Nucleus accumbens (tissue), 56 donors: ENCODE measurements at regions not wholly inside any gene's neighbourhood (a gene's known extent, or its start where the extent isn't known, plus 50 kb on each side); places are given as distances from the start of the nearest gene placed in this dataset.

Source experiments
- DNase-seq, 56 donors: peaks; one replicate each; lab custom pipeline; 2025; lab: John Stamatoyannopoulos, UW

- DNase-seq: no peak
Observed at GRCh38 chr4:183763990-183764754, 105.1 kb downstream of the TRAPPC11 start.

DNA sequence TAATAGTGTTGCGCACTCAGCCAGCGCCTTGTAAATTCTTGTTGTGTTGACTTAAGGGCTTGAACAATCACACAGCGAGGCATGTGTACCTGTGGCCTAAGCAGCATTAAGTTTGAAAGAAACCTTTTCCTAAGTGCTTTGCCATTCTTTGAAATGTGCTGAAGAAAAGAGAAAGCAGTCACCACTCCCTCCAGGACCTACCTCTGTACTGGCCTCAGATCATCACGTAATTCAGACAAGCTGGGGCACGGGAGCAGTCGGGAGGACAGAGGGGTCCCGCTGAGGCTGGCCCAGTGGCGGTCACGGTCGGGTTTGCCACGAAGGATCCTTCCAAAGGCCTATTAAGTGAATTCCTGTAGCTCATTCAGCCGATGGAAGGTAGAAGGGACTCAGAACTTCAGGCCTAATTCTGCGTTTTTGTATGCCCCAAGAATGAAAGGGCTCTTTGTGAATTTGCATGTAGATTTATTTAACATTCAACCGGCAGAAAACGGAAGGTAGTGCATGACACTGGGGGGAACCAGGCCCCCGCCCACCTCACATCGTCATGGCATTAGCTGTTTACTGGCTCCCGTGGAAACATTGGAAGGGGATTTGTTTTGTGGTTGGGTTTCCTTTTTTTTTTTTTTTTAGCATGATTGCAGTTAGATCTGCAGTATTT, 106.3 kb downstream of the TRAPPC11 start:
- DNase-seq: no peak

DNA sequence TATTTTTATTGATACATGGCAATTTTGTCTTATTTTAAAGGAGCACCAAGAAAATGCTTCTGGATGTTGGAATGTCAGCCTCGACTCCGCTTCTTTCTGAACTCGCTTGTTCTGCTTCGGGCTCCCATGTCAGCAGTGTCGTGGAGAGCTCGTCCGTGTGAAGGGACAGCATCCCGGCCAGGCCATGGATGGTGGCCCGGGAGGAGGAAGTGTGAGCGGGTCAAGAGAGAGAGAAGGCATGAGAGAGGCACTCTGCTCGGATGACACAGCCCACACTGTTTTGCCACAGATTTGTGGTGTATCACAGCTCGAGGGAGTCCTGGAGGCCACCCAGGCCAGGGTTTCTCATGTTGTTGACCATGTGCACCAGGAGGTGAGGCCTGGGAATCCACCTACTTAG, 107.0 kb downstream of the TRAPPC11 start:
- DNase-seq: no peak

GRCh38 chr4:183770906-183771305, 111.8 kb downstream of the TRAPPC11 start:
- DNase-seq: no peak

- DNase-seq: no peak
Observed at GRCh38 chr4:183772361-183772760, 113.3 kb downstream of the TRAPPC11 start.

GRCh38 chr4:183773790-183774189, 114.7 kb downstream of the TRAPPC11 start:
- no peak for DNase-seq

DNA sequence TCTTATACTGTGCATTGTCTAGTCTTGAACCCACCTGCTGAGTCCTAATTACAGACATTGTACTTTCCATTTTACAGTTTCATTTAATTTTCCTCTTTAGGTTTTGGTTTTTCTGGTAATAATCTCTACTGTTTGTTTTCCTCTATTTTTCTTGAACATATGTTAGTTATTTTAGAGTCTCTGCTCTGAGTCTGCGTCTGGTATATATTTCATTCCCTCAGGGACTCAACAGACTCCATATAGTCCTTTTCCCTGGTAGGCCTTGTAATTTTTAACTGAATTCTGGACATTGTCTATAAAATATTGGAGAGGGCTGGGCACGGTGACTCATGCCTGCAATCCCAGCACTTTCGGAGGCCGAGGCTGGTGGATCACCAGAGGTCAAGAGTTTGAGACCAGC, 121.8 kb upstream of the STOX2 start:
- no peak for DNase-seq

- DNase-seq: no peak
Observed at GRCh38 chr4:183783991-183784553, 121.0 kb upstream of the STOX2 start.

- no peak for DNase-seq
Observed at GRCh38 chr4:183788308-183788905, 116.7 kb upstream of the STOX2 start.

- no peak for DNase-seq
Observed at GRCh38 chr4:183789657-183790056, 115.5 kb upstream of the STOX2 start.

GRCh38 chr4:183790661-183791060, 114.4 kb upstream of the STOX2 start:
- no peak for DNase-seq

DNA sequence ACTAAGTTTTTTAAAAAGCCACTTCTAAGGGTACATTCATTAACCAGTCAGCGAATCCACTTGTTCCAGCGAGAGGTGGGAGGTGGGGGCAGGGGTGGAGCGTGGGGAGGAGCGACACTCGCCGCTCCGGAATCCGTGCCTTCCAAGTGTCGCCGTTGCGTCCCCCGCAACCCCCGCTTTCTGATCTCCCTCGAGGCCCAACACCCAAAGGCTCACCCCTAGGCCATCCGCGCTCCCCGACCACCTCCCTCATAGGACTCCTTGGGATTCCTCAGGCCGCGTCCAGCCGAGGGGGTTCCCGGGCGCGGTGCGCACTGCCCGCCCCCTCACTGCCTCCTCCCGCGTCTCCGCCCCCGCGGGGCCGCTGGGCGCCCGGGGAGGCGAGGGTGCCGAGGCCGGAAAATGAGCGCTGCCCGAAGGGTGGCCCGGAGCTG, 108.1 kb upstream of the STOX2 start:
- peak in 21 of 56 donors; percentile 8 to 66 (median 22) for DNase-seq

GRCh38 chr4:183797445-183798300, 107.4 kb upstream of the STOX2 start:
- peak in 8 of 56 donors; percentile 4 to 30 (median 10) for DNase-seq

DNA sequence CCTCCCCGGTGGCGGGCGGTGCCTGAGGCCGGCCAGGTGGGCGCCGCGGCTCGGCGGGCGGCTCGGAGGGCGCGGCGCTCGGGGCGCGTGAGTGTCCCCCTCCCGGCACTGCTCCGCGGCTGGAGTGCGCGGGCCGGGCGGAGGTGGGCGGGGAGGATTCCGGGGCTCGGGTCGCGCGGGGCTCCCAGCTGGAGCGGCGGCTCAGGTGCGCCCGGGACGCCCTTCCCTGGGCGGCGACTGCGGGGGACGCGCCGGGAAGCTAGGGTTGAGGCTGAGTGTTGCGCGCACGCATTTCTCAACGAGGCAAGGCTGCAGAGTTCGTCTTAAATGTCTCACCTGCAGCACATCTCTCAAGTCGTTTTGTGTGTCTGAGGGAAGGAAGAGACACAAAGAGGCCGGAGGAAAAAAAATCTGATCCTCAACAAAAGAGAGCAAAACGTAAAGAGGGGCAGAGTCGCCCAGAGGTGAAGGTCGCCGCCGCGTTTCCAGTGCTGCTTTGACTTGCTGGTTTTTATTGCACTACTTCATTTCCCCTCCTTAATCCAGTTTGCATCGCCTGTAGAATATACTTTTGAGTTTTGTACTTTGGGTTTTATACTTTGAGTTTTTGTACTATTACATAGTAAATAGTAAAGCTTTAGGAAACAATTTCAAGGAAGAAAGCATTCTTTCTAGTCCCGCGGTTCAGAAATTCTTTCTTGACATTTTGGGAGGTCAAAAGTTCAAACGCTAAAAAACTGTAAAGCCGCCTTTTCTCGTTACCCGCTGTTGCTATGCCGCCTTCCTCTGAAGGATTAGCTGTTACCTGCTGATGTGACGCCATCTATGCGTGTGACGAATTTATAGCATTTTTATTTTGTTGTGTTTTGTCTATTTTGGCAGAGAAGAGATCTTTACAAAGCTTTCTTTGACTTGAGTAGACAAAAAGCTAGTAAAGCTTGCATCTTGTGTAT, 106.5 kb upstream of the STOX2 start:
- DNase-seq: peak in 9 of 56 donors; percentile 5 to 39 (median 23)

DNA sequence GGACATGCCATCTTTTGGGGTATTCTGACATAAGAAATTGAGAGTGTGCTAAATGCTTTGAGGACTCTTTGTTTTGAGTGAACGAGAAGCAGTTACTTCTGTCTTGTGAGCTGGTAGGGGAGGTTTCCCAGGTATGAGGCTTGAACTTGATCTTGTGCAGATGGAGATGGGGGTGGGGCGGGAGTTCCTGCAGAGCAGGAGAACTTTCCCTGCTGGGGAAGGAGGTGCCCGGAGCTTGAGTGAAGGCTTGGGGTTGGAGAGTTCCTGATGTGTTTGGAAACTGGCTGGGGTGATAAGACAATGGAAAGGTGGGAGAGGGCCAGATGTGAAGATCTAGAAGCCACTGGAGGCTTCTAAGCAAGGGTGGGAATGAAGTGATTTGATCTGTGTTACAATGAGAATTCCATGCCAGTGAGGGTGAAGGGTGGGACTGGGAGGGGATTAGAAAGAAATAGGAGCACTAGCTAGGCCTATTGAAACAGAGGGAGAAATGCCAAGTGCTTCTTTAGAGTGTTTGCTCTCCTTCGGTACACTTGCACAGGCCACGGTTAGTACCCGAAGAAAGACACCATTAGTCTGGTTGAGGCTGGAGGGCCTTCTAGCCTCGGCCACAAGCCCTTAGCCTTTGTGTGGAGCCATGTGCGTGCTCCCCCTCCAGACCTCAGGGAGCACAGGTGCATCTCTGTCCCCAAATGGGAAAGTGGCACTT, 103.5 kb upstream of the STOX2 start:
- DNase-seq: no peak

DNA sequence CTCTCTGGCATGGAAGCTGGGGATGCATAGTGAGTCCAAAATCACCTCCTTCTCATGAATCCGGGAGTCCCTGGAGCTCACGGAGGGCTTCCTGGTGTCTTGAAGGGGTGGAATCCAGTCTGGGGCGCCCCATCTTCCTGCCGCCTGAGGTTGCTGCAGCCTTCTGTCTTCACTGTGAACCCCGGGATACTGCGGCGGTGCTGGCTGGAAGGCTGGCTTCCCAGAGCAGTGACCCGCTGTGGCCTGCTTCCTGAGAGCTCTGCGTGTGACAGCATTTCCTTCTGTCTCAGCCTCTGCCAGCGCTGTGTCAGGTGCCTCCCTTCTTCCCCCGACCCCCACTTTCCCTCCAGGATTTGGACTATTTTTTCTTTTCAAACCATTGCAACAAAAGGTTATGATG, 98.8 kb upstream of the STOX2 start:
- DNase-seq: no peak

DNA sequence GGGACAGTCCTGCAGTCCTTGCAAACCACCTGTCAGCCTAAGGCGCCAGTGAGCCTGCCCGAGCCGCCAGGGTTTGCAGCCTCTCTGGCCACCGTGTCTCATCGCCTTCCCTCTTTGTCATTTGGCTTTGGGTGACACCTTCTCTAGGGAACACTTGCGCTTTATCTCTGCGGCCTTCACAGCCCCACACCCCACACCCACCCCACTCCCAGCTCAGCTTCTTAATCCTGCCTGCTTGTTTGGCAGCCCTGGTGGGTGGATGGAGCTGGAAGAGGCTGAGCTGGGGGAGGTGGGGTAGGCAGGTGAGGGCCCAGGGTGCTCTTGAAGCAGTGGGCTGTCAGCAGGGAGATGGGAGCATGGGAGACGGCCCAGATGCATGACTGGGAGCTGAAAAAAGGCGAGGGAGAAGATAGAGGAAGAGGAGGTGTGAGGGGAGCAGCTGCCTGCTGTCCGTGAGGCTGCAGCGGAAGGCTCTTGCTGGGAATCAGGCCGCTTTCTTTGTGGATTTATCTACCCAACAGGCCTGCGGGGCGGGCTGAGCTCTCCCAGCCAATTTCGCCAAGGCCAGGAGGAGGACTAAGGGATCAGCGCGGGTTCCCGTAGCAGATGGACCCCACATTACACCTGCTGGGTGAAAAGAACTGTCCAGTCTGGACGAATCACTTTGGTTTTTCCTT, 97.5 kb upstream of the STOX2 start:
- peak in 7 of 56 donors; percentile 5 to 26 (median 11) for DNase-seq

- DNase-seq: no peak
Observed at GRCh38 chr4:183808097-183808456, 97.0 kb upstream of the STOX2 start.
